ENCODE measurements at regions not wholly inside any gene's neighbourhood (a gene's known extent, or its start where the extent isn't known, plus 50 kb on each side); places are given as distances from the start of the nearest gene placed in this dataset.
"Not testable (repeated sequence)": the region's sequence is repeated elsewhere in the genome, so short reads cannot be mapped to it uniquely, and the experiment has no call there.

GRCh38 chr2:150120326-150120955 lies 367.0 kb downstream of the RND3 start:
- intact Hi-C loops (cut with micrococcal nuclease) = no loop called here
- ATAC-seq (no peak), DNase-seq (no peak)
- Histone ChIP-seq H3K36me3 (ENCODE audit: control insufficient read depth, insufficient read depth, low read length) (no peaks in the 10 kb centered on the region), H3K4me1 (ENCODE audit: control insufficient read depth, insufficient read depth, low read length) (no peaks in the 10 kb centered on the region), H3K27ac (ENCODE audit: low read length) (no peak overlapping the region), H3K27me3 (ENCODE audit: control insufficient read depth, insufficient read depth, low read length) (no peaks in the 10 kb centered on the region), H3K9me3 (ENCODE audit: control insufficient read depth, insufficient read depth, low read length) (peaks cover under 1% of the 10 kb centered on the region), H3K4me3 (ENCODE audit: low read length) (no peak overlapping the region)
- Mint-ChIP-seq H3K4me3 (no peak overlapping the region), H3K36me3 (no peaks in the 10 kb centered on the region), H3K27me3 (ENCODE audit: low read depth in 2 of 2) (no peaks in the 10 kb centered on the region), H3K9me3 (peaks cover 3 to 6% of the 10 kb centered on the region in 2 donors), H3K27ac (no peak overlapping the region), H3K4me1 (no peaks in the 10 kb centered on the region)
- TF ChIP-seq CTCF (IDR thresholded peaks at IDR 0.05) = no peak
- WGBS (ENCODE audit: insufficient coverage) = 80% methylated on average over 6 of the region's 11 CpGs

- 73% methylated on average over 3 of the region's 3 CpGs for WGBS (ENCODE audit: insufficient coverage)
- H3K27ac ChIP-seq (ENCODE audit: low read length) = no peak overlapping the region
- Mint-ChIP-seq H3K4me1 (no peaks in the 10 kb centered on the region), H3K27ac (no peak overlapping the region), H3K36me3 (no peaks in the 10 kb centered on the region), H3K9me3 (peaks cover 3 to 6% of the 10 kb centered on the region in 2 donors), H3K4me3 (no peak overlapping the region), H3K27me3 (ENCODE audit: low read depth in 2 of 2) (no peaks in the 10 kb centered on the region)
- DNase-seq = no peak
- no peak overlapping the region for H3K4me3 ChIP-seq (ENCODE audit: low read length)
- ATAC-seq = no peak
- H3K36me3 ChIP-seq (ENCODE audit: control insufficient read depth, insufficient read depth, low read length) = no peaks in the 10 kb centered on the region
- no peaks in the 10 kb centered on the region for H3K9me3 ChIP-seq (ENCODE audit: control insufficient read depth, insufficient read depth, low read length)
- intact Hi-C loops (cut with micrococcal nuclease) = no loop called here
- no peaks in the 10 kb centered on the region for H3K27me3 ChIP-seq (ENCODE audit: control insufficient read depth, insufficient read depth, low read length)
- TF ChIP-seq CTCF (IDR thresholded peaks at IDR 0.05) = no peak
- no peaks in the 10 kb centered on the region for H3K4me1 ChIP-seq (ENCODE audit: control insufficient read depth, insufficient read depth, low read length)
Observed at GRCh38 chr2:150119819-150120218, 367.6 kb downstream of the RND3 start.

- H3K27me3 ChIP-seq (ENCODE audit: control insufficient read depth, insufficient read depth, low read length); H3K4me1 ChIP-seq (ENCODE audit: control insufficient read depth, insufficient read depth, low read length); H3K36me3 Mint-ChIP-seq; H3K27ac ChIP-seq (ENCODE audit: low read length); H3K4me3 ChIP-seq (ENCODE audit: low read length); ATAC-seq; intact Hi-C loops (cut with micrococcal nuclease); H3K9me3 Mint-ChIP-seq; DNase-seq; H3K4me1 Mint-ChIP-seq; H3K27me3 Mint-ChIP-seq (ENCODE audit: low read depth in 2 of 2); H3K4me3 Mint-ChIP-seq; H3K27ac Mint-ChIP-seq; H3K36me3 ChIP-seq (ENCODE audit: control insufficient read depth, insufficient read depth, low read length); H3K9me3 ChIP-seq (ENCODE audit: control insufficient read depth, insufficient read depth, low read length): not testable (repeated sequence)
- 84% methylated on average over 8 of the region's 8 CpGs for WGBS (ENCODE audit: insufficient coverage)
Observed at GRCh38 chr2:150114089-150114488, 373.4 kb downstream of the RND3 start.

GRCh38 chr2:150110548-150110947 lies 376.9 kb downstream of the RND3 start:
- Mint-ChIP-seq H3K9me3 (peaks cover 10 to 15% of the 10 kb centered on the region in 2 donors), H3K4me3 (no peak overlapping the region), H3K36me3 (no peaks in the 10 kb centered on the region), H3K27me3 (ENCODE audit: low read depth in 2 of 2) (no peaks in the 10 kb centered on the region), H3K4me1 (no peaks in the 10 kb centered on the region), H3K27ac (no peak overlapping the region)
- Histone ChIP-seq H3K9me3 (ENCODE audit: control insufficient read depth, insufficient read depth, low read length) (no peaks in the 10 kb centered on the region), H3K4me3 (ENCODE audit: low read length) (no peak overlapping the region), H3K36me3 (ENCODE audit: control insufficient read depth, insufficient read depth, low read length) (no peaks in the 10 kb centered on the region), H3K27me3 (ENCODE audit: control insufficient read depth, insufficient read depth, low read length) (no peaks in the 10 kb centered on the region), H3K27ac (ENCODE audit: low read length) (no peak overlapping the region), H3K4me1 (ENCODE audit: control insufficient read depth, insufficient read depth, low read length) (no peaks in the 10 kb centered on the region)
- intact Hi-C loops (cut with micrococcal nuclease) = no loop called here
- 72% methylated on average over 1 of the region's 2 CpGs for WGBS (ENCODE audit: insufficient coverage)
- ATAC-seq = no peak
- DNase-seq = no peak
- no peak for TF ChIP-seq CTCF (IDR thresholded peaks at IDR 0.05)
